GM19035 (cell line): ENCODE measurements at regions not wholly inside any gene's neighbourhood (a gene's known extent, or its start where the extent isn't known, plus 50 kb on each side); places are given as distances from the start of the nearest gene placed in this dataset.
"Not testable (repeated sequence)": the region's sequence is repeated elsewhere in the genome, so short reads cannot be mapped to it uniquely, and the experiment has no call there.

ENCODE experiments used
- ATAC-seq: cut with Tn5 transposase; IDR thresholded peaks from one replicate; pipeline ENCODE4 v1.9.1; 2021; ENCODE audit not compliant: unreplicated experiment

DNA sequence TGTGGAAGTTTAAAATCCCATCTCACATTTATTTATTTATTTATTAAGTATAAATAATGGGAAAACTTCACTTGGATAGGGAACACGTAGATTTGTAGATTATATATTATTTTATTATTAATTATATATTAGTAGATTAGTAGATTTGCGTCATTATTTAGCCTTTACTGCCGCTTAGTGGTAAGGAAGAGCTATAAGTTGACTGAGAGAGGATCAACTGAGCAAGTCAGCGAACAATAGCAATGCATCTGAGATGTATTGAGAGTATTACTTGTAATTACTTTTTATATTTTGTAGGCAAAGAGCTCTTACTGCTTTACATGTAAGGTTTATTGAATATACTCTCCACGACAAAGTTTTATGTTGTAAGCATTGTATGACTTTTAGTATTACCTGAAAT is 244.5 kb upstream of the ANKRD30A start:
- ATAC-seq, result no peak

DNA sequence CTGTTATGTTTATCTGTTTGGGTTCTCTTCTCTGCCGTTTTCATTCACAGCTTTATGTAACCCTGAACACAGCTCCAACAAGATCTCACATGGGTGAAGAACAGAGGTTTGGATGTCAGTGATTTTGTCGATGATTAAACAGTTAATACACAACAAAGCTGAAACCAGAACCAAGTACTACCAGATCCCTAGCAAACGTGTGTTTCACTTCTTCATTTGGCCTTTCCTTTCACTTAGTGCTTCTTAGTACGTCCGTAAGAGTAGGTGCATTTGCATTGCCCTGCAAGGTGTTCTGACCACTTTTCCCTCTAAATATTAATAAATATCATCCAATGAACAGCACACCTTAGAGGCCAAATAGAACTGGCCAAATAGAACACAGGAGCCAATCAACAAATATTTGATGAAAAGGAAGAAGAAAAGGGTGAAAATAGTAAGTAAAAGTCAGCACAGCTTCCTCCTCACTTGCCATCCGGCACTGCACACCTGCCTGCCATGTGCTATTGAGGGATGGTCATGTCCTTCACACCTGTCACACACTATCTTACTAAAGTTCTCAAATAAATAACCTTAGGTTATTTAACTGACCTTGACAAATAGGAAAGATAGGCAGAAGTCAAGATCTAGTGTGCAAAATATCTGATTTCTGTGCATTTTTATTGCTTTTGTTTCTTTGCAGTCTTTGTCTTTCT is 252.6 kb upstream of the ANKRD30A start:
- ATAC-seq, result no peak

DNA sequence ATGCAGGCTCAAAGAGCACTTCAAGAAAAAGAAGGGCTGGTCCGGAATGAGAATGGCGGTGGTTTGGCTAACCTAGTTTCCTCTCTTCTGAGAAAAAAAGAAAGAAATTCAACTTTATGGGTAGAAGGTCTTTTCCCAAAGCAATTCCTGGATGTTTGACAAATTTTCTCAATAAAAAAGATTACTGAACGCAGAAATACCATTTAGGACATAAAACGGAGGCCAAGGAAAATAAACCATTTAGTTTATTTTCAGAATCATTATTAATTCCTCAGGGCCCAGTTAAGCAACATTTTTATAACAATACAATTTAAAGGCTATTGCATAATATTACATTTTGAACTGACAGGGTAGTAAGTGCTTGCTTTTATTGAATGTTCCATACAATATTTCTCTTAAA is 284.6 kb upstream of the ANKRD30A start:
- ATAC-seq, result no peak

DNA sequence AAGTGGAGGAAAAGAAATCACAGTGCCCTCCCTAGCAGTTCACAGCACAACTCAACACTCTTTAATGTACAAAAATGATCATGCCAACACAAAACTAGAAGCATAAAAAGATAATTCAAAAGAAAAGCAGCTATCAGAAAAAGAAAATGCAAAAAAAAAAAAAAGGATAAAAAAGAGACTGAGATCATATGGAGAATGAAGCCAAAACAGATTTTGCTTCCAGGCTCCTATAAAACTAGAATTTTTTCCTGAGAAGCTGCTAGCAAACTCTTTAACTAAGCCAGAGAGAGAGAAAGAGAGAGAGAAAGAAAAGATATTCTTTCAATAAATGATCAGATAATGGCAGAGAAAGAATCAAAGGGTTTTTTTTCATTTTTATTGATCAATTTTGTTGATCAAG is 288.0 kb upstream of the ANKRD30A start:
- no peak for ATAC-seq

DNA sequence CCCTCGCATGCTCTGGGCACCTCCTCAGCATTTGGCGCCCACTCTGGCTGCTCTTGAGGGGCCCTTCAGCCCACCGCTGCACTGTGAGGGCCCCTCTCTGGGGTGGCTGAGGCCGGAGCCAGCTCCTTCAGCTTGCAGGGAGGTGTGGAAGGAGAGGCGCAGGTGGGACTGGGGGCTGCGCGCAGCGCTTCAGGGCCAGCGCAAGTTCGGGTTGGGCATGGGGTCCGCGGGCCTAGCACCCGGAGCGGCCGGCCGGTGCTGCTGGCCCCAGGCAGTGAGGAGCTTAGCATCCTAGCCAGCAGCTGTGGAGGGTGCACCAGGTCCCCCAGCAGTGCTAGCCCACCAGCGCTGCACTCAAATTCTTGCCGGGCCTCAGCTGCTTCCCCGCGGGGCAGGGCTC is 305.6 kb upstream of the ANKRD30A start:
- ATAC-seq, result no peak

DNA sequence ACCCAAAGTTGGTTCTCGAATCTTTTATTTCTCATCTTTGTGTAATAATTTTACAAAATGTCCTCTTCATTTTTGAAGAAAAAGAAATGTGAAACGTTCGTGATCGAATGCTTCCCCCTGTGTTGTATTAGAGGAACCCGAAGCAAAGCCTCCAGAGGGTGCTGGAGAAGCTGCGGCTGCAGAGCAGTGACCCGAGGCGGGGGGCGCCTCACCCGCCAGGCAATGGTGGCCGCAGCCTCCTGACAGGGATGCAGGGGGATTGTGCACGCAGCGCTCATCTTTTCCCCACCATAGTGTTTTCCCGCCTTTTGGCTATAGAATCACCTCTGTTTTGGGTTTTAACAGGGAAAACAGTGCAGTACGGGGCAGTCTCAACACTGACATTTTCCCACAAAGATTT is 307.5 kb upstream of the ANKRD30A start:
- no peak for ATAC-seq

DNA sequence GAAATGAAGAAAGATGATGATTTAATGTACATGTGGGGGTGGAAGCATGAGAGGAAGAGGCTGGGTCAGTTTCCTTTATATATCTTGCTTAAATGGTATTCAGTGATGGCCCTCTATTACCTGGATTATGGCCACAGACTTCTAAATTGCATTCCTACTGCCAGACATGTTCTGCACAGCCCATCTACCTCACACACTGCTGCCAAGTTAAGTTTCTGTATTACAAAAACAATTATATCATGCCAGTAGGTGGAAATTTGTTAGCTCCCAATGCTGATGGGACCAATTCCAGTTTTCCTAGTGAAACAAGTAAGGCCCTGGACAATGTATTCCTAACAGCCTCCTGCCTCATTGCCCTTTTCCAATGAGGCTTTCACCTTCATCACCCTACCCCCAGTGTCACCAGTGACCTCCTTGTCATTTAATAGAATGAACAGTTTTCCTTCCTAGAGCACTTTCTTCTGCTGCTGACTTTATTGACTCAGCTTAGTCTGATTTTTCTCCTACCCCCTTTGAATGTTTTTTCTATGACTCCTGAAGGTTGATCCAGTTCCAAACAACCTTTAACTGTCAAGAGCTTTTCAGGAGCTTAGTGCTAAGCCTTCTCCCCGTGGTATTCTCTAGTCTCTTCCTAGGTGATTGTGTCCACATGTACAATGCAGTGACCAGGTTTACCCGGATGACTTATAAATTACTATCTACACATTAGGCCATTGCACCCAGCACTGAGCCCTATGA is 316.6 kb upstream of the ANKRD30A start:
- ATAC-seq, result no peak

DNA sequence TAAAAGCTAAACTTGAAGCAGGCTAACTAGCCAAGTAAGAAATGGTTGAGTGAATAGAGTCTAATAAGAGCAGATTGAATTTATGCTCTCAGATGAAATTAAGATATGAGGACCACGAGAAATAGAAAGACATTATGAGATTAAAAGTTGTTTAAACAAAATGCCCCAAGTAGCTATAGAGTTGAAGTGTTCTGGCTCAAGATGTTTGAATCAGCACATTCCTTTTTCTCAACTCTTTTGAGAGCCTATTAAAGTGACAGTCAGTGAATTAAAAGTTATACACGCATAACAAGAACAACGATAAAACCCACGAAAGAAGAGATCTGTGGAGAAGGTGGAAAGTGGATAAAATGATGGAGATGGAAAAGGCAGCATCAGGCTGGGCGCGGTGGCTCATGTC is 322.2 kb upstream of the ANKRD30A start:
- ATAC-seq, result no peak

DNA sequence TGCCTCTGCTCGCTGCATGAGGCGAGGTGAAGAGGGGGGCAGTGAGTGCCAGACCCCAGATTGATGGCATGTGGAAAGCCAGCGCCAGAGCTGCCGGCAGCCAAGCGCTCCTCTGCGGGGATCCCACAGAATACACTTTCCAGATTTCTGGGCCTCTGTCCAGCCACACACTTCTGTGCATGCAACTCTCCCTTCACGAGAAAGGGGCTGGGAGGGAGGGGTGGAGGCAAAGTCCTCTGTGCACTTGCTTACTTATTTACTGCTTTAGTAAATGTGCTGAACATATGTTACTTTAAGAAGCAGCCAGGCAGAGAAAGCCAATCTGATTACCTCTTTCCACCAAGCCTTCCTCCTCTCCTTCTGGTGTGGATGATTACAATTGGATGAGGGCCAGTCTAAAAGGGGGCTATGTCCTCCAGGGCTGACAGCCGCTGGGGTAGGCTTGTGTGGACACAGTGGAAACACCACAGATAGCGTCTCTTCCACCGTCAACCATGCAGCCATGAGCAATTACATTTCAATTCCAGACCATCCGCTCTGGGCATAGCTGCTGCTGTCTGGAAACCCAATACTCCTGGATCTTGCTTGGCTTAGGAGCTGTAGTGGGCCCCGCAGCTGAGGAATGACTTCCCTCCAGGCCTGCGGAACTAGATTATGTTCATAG is 322.8 kb upstream of the ANKRD30A start:
- no peak for ATAC-seq

DNA sequence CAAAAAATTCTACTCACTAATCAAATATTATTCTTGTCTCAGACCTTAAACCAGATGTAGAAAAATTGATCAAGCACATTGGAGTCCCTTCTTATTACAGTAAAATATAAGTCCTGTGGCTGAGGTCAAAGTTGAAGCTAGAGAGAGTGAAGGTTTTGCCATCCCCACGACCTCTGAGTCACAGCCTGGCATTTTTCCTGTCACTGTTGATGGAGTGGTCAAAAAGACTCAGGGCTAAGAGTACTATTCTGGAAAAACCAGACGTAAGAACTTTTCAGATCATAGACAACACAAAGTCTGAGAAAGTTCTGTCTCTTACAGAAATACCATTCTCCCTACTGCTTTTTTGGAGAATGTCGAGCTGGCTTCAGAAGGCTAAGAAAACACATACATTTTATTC is 323.7 kb upstream of the ANKRD30A start:
- ATAC-seq, result no peak

DNA sequence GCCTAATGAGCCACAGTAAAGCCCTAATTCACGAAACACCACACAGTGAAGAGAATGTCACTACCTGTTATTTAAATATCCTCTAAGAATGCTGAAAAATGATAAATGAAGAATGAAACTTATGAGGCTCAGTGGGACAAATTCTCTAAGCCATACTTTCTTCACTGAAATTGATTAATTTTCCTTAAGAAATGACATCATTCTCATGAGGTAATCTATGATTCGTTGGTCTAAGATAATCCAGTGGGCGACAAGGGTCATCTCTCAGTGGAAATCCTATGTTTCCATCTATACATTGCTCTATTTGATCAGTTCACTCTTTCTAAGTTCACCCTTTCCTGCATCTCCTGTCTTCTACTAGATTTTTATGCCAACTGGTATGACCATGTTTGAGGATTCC is 330.4 kb upstream of the ANKRD30A start:
- no peak for ATAC-seq

DNA sequence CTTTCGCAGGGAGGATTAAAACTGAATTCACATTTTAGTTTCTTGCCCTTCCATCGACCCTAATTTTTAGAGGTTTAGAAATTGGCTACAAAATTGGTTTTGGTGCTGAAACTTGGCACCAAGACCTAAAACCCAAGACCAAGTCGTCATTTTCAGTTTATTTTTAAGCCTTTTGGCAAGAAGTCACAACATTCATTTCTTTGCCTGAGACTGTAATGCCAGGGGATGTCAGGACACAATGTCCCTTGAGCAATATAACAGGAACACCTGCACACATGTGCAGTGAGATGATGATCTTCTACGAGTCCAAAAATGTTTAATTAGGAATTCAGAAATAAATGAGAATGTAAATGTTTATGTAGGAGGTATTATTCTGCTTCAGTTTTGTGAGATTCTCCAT is 335.4 kb upstream of the ANKRD30A start:
- no peak for ATAC-seq

DNA sequence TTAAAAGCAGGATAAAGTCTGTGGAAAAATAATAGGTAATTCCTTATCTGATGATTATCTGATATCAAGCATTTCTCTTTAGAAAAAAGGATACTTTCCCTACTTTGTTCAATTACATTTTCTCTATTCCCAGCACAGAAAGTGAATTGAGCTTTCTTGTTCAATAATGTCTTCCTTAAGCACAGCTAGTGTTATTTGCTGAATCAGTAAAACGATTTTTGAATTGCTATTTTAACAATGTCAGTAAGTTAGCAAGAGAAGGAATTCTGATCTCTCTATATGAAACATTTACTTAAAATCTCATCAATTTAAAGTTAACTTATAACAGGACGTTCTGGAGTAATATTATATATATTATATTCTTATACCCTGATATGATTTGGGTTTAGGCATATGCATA is 337.2 kb upstream of the ANKRD30A start:
- ATAC-seq, result no peak

DNA sequence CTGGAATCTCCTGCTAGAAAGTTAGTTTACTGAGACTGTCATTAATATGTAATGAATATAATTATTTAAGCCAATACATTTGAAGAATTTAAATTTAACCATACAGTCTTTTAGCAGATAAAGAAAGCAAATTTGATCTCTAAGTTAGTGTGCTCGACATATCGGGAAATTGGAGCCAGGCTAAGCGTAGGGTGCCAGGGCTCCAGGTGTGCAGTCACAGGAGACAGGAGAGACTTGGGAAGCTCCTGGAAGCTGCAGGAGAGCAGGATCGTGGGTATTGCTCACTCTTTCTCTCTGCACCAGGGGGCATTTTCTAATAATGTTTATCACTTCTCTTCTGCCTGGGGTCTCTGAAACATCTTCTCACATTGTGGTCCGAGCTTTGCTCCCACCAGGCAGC is 342.0 kb upstream of the ANKRD30A start:
- no peak for ATAC-seq

DNA sequence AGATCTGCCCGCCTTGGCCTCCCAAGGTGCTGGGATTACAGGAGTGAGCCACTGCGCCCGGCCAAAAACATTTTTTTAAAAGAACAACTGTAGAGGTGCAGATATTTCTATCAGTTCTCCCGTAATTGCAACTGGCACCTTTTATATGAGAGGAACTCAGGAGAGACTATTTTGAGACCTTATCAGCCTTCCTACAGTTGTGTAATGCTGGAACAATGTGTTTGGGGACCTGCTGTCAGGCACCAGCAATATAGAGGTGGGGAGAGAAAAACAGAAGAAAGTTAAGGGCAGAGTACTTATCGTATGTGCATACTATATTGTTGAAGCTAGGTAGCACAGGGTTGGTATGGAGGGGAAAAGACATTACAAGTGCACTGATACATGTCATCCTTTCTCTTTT is 343.8 kb upstream of the ANKRD30A start:
- ATAC-seq, result no peak

DNA sequence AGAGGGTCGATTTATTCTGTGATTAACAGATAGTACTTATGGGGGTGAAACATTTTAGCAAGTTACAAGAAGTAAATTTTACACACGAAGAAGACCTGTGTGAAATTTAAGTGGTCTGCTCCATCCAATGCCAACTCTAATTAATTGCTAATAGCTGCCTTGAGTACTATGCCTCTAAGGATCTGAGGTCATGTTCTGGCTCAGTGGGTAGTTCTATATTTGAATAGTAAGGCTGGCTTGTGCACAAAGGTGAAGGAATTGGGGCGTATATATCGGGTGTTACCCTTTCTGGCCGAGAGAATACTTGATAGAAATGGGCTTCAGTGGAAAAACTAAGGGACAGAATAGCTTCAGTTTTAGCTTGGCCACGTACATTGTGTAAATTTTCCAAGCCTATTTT is 345.2 kb upstream of the ANKRD30A start:
- ATAC-seq, result no peak

DNA sequence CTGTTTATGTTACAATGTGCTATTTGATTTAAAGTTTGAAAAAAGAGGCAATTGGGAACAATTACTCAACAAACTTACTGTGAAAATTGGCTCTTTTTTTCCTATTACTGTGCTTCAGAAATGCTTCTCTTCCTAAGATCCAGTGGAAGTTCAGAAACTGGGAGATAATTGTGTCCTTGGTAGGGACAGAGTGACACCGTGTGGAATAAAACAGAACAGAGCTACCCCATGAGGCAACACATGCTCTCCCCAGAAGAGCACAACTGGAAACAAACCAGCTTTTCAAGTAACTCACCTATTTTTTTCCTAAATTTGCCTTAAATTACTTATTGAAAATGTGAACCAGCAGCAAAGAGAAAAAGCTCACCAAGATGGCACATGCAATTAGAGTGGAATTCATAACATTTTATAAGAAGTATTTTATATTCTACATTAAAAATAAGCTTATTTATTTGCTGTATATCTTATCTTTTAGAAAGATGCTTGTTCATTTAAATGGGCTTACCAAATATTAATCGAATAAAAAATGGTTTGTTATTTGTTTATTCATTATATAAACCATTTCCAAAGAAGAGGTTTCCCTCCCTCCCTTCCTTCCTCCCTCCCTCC is 346.1 kb upstream of the ANKRD30A start:
- no peak for ATAC-seq

DNA sequence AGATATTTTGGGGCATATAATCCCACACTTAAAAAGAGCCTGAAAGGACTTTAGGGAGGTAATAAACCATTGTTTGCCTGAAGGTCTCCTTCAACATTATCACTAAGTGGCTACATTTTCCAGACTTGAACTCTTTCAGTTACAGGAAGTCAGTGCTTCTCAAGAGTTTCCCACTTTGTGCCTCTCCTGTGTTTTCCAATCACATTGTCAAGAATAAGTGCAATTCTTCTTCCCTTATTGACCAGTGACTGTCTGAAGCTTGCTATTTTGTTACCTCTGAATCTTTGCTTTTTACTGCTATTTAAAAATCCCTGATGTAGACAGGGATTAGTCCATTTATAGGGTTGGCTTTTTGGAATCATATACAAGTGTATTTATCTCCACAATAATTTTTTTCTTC is 346.7 kb upstream of the ANKRD30A start:
- no peak for ATAC-seq

DNA sequence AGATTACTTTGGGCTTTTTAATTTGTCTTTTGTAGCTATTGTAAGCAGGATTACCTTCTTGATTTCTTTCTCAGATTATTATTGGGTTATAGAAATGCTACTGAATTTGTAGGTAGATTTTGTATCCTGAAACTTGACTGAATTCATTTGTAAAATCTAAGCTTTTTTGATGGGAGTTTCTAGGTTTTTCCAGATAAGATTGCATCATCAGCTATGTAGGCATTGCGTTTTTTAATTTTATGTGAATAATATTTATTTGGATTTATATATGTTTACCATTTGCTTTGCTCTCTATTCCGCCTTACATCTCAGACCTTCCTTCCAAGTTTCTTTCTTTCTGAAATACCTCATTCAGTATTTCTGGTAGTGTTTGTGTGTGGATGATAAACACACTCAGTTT is 351.7 kb upstream of the ANKRD30A start:
- ATAC-seq, result no peak

DNA sequence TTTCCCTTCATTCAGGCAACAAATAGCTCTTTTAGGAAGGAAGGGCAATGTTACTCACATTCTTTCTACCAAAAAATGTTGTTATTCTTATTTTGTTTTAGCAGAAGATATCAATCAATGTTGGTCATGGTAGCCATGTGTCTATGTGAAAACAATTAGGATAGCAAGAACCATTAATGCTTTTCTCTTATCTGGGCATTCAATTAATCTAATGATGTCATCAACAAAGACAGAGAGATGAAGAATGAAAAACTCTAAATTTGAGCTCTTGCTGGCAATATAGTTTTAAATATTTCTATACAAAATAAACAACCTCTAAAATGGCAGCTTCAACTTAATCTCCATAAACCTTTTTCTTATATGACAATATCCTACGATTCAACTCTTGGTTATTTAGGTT is 353.7 kb upstream of the ANKRD30A start:
- ATAC-seq, result no peak

DNA sequence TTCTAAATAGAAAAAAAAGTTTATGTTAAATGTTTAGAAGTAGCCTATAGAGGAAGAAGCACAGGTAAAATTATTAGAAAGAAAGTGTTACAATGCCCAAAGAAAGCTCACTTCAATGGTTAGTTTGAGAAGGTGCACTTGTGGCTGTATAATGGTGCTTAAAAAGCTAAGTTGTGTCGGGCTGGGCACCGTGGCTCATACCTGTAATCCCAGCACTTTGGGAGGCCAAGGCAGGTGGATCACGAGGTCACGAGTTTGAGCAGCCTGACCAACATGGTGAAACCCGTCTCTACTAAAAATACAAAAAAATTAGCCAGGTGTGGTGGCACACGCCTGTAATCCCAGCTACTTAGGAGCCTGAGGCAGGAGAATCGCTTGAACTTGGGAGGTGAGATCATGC is 355.7 kb upstream of the ANKRD30A start:
- ATAC-seq, result not testable (repeated sequence)

DNA sequence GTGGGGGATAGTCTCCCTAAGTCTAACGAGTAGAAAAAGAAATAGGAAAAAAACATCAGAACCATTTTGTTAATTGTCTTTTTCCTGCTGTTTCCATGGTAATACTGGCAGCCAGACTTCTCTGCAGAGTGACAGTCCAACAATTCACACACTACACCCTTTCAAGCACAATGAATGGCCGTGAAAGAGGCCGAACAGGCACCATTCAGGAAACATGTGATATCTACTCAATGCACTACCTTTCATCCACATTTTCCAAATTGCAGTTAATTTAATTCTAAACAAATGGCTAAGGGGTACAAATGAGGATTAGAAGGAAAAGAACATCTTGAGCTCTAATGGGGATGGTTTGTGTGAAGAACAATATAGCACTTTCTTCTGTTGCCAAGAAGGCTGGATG is 358.5 kb upstream of the ANKRD30A start:
- no peak for ATAC-seq
